ENCODE measurements at regions not wholly inside any gene's neighbourhood (a gene's known extent, or its start where the extent isn't known, plus 50 kb on each side); places are given as distances from the start of the nearest gene placed in this dataset.
A peak's percentile ranks its signal among the peaks of the same experiment; 100 is the strongest.

DNA sequence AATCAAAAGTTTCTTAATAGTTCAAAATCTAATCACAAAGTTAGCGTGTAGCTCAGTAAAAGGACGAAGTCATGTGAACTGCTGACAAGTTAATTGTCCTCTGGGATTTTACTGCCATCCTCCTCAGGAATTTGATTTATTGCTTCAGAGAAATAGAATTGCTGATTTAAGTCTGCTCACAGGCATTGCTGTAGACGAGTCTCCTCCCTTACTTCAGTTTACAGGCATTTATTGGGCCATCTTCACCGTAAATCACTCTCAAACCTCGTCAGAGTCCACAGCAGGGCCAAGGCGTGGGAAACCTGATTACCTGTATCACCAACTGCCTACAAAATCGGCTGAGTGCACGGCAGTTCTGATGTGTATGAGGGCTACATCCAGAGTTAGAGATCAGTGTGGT lies 119.1 kb upstream of the PDE10A start:
- H3K36me3 Mint-ChIP-seq (ENCODE audit: low read depth), result no peaks in the 10 kb centered on the region
- H3K4me1 Mint-ChIP-seq (ENCODE audit: low read depth), result no peaks in the 10 kb centered on the region
- CTCF ChIA-PET, result no interaction called here
- TF ChIP-seq CTCF (IDR thresholded peaks at IDR 0.05), result no peak
- H3K9me3 Mint-ChIP-seq, result no peaks in the 10 kb centered on the region
- no peak overlapping the region for H3K4me3 Mint-ChIP-seq
- POLR2A ChIA-PET, result no interaction called here
- DNase-seq (no peak), ATAC-seq (no peak)
- peaks cover 24% of the 10 kb centered on the region for H3K27me3 Mint-ChIP-seq
- no peak overlapping the region for H3K27ac Mint-ChIP-seq
- intact Hi-C loops (cut with micrococcal nuclease), result no loop called here

DNA sequence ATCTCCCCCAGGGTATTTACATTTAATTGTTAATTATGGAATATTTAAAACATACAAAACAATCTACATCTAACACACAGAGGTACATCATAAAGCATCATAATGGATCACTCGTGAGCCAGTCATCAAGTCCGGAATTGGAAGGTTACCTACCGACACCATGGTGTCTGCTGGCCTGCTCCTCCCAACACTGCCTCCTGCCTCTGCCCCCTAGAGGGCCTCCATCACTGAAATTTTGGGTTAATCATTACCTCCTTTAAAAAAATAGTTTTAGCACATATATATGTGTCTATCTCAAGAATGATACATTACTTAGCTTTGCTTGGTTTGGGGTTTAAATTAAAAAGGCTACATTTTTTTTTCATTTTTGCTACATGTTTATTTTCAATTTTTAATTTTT lies 114.6 kb upstream of the PDE10A start:
- ATAC-seq, result no peak
- CTCF ChIA-PET, result no interaction called here
- POLR2A ChIA-PET, result no interaction called here
- no peak overlapping the region for H3K4me3 Mint-ChIP-seq
- TF ChIP-seq CTCF (IDR thresholded peaks at IDR 0.05), result no peak
- H3K9me3 Mint-ChIP-seq, result no peaks in the 10 kb centered on the region
- DNase-seq, result no peak
- intact Hi-C loops (cut with micrococcal nuclease), result no loop called here
- H3K4me1 Mint-ChIP-seq (ENCODE audit: low read depth), result peaks cover 6% of the 10 kb centered on the region
- no peaks in the 10 kb centered on the region for H3K36me3 Mint-ChIP-seq (ENCODE audit: low read depth)
- peaks cover 23% of the 10 kb centered on the region for H3K27me3 Mint-ChIP-seq
- no peak overlapping the region for H3K27ac Mint-ChIP-seq

GRCh38 chr6:165776691-165777090 lies 113.7 kb upstream of the PDE10A start:
- Mint-ChIP-seq H3K36me3 (ENCODE audit: low read depth) (no peaks in the 10 kb centered on the region), H3K9me3 (no peaks in the 10 kb centered on the region), H3K27ac (no peak overlapping the region), H3K27me3 (peaks cover 19% of the 10 kb centered on the region), H3K4me1 (ENCODE audit: low read depth) (peaks cover 6% of the 10 kb centered on the region), H3K4me3 (no peak overlapping the region)
- DNase-seq (no peak), ATAC-seq (no peak)
- POLR2A ChIA-PET, result no interaction called here
- CTCF ChIA-PET, result no interaction called here
- TF ChIP-seq CTCF (IDR thresholded peaks at IDR 0.05), result no peak
- intact Hi-C loops (cut with micrococcal nuclease), result no loop called here

GRCh38 chr6:165775721-165776120 lies 112.7 kb upstream of the PDE10A start:
- H3K36me3 Mint-ChIP-seq (ENCODE audit: low read depth), result no peaks in the 10 kb centered on the region
- intact Hi-C loops (cut with micrococcal nuclease), result no loop called here
- no peak for ATAC-seq
- H3K27ac Mint-ChIP-seq, result no peak overlapping the region
- ChIA-PET POLR2A (no interaction called here), CTCF (no interaction called here)
- H3K9me3 Mint-ChIP-seq, result no peaks in the 10 kb centered on the region
- no peak overlapping the region for H3K4me3 Mint-ChIP-seq
- no peak for TF ChIP-seq CTCF (IDR thresholded peaks at IDR 0.05)
- H3K4me1 Mint-ChIP-seq (ENCODE audit: low read depth), result peaks cover 6% of the 10 kb centered on the region
- peaks cover 16% of the 10 kb centered on the region for H3K27me3 Mint-ChIP-seq
- DNase-seq, result no peak

- peak; percentile 74 for ATAC-seq
- intact Hi-C loops (cut with micrococcal nuclease), result no loop called here
- peaks cover 21% of the 10 kb centered on the region for H3K27me3 Mint-ChIP-seq
Measured at GRCh38 chr6:165774903-165775601, 112.0 kb upstream of the PDE10A start.

More at GRCh38 chr6:165774903-165775601, 112.0 kb upstream of the PDE10A start:
- Mint-ChIP-seq H3K36me3 (ENCODE audit: low read depth) (no peaks in the 10 kb centered on the region), H3K4me3 (no peak overlapping the region), H3K9me3 (no peaks in the 10 kb centered on the region), H3K27ac (no peak overlapping the region), H3K4me1 (ENCODE audit: low read depth) (peaks cover 6% of the 10 kb centered on the region)
- CTCF ChIA-PET, result interaction anchor here (0.8 kb wide), 1 partner anchor 75 kb away, joined by 3 read pairs; no protein-coding TSS in a partner anchor
- POLR2A ChIA-PET, result no interaction called here
- TF ChIP-seq CTCF (IDR thresholded peaks at IDR 0.05), result no peak
- peak; percentile 43 for DNase-seq

All from activated CD8-positive, alpha-beta T cell treated with anti-CD3 and anti-CD28 coated beads for 36 hours (primary cell).